ENCODE measurements at regions not wholly inside any gene's neighbourhood (a gene's known extent, or its start where the extent isn't known, plus 50 kb on each side); places are given as distances from the start of the nearest gene placed in this dataset.

- peaks cover 4% of the 10 kb centered on the region for H3K36me3 Mint-ChIP-seq (ENCODE audit: low read depth)
- no peak overlapping the region for H3K4me3 Mint-ChIP-seq
- no peak for TF ChIP-seq CTCF (IDR thresholded peaks at IDR 0.05)
- no peak for DNase-seq
- peaks cover 50% of the 10 kb centered on the region for H3K9me3 Mint-ChIP-seq
- H3K27me3 Mint-ChIP-seq (ENCODE audit: insufficient read depth), result no peaks in the 10 kb centered on the region; the same call in 1 of the 2 replicates
- H3K4me1 Mint-ChIP-seq (ENCODE audit: low read depth), result no peaks in the 10 kb centered on the region
- no peak overlapping the region for H3K27ac Mint-ChIP-seq
These were observed 378.4 kb upstream of the PFKP start for GRCh38 chr10:2688958-2689357.

- TF ChIP-seq CTCF (IDR thresholded peaks at IDR 0.05), result no peak
- H3K27ac Mint-ChIP-seq, result no peak overlapping the region
- peaks cover 2% of the 10 kb centered on the region for H3K27me3 Mint-ChIP-seq (ENCODE audit: insufficient read depth)
These were observed 380.7 kb upstream of the PFKP start for GRCh38 chr10:2686691-2687090.

GRCh38 chr10:2682491-2682890, 384.9 kb upstream of the PFKP start:
- H3K27ac Mint-ChIP-seq, result no peak overlapping the region
- no peaks in the 10 kb centered on the region for H3K4me1 Mint-ChIP-seq (ENCODE audit: low read depth)
- H3K36me3 Mint-ChIP-seq (ENCODE audit: low read depth), result no peaks in the 10 kb centered on the region; the same call in 1 of the 2 replicates
- peaks cover 2% of the 10 kb centered on the region; the same call in 1 of the 2 replicates for H3K27me3 Mint-ChIP-seq (ENCODE audit: insufficient read depth)
- no peak for TF ChIP-seq CTCF (IDR thresholded peaks at IDR 0.05)
- peaks cover 53% of the 10 kb centered on the region for H3K9me3 Mint-ChIP-seq
- no peak overlapping the region for H3K4me3 Mint-ChIP-seq
- no peak for DNase-seq

More at GRCh38 chr10:2686691-2687090, 380.7 kb upstream of the PFKP start:
- no peak for DNase-seq
- H3K36me3 Mint-ChIP-seq (ENCODE audit: low read depth), result peaks cover 4% of the 10 kb centered on the region
- no peak overlapping the region for H3K4me3 Mint-ChIP-seq
- no peaks in the 10 kb centered on the region for H3K4me1 Mint-ChIP-seq (ENCODE audit: low read depth)
- peaks cover 45% of the 10 kb centered on the region for H3K9me3 Mint-ChIP-seq

GRCh38 chr10:2681891-2682290, 385.5 kb upstream of the PFKP start:
- peaks cover 47% of the 10 kb centered on the region for H3K9me3 Mint-ChIP-seq
- no peak overlapping the region for H3K27ac Mint-ChIP-seq
- no peak for TF ChIP-seq CTCF (IDR thresholded peaks at IDR 0.05)
- peaks cover 2% of the 10 kb centered on the region; the same call in 1 of the 2 replicates for H3K27me3 Mint-ChIP-seq (ENCODE audit: insufficient read depth)
- H3K4me1 Mint-ChIP-seq (ENCODE audit: low read depth), result no peaks in the 10 kb centered on the region
- H3K36me3 Mint-ChIP-seq (ENCODE audit: low read depth), result no peaks in the 10 kb centered on the region; the same call in 1 of the 2 replicates
- H3K4me3 Mint-ChIP-seq, result no peak overlapping the region
- DNase-seq, result no peak

GRCh38 chr10:2680821-2681220, 386.5 kb upstream of the PFKP start:
- DNase-seq, result no peak

More at GRCh38 chr10:2680821-2681220, 386.5 kb upstream of the PFKP start:
- Mint-ChIP-seq H3K27ac (no peak overlapping the region), H3K27me3 (ENCODE audit: insufficient read depth) (peaks cover 2% of the 10 kb centered on the region; the same call in 1 of the 2 replicates), H3K4me3 (no peak overlapping the region), H3K36me3 (ENCODE audit: low read depth) (no peaks in the 10 kb centered on the region), H3K9me3 (peaks cover 42% of the 10 kb centered on the region), H3K4me1 (ENCODE audit: low read depth) (no peaks in the 10 kb centered on the region)
- no peak for TF ChIP-seq CTCF (IDR thresholded peaks at IDR 0.05)

Measured in HFFc6 (cell line).